Uterus (tissue), 2 donors: ENCODE measurements at regions not wholly inside any gene's neighbourhood (a gene's known extent, or its start where the extent isn't known, plus 50 kb on each side); places are given as distances from the start of the nearest gene placed in this dataset.

Experiments
- CTCF ChIP-seq, 4 experiments: fragments of 200-600 bp in 2 of 4; fragments of 450-650 bp in 2 of 4; sonication (generic) in 2 of 4; IDR thresholded peaks; one replicate each; pipeline ENCODE4 v1.5.1; 2016 to 2019; ENCODE audit warnings: antibody characterized with exemption in 4 of 4, mild to moderate bottlenecking in 2 of 4, moderate library complexity in 1 of 4
- POLR2A ChIP-seq, 2 donors: fragments of 450-650 bp; IDR thresholded peaks; one replicate each; pipeline ENCODE4 v1.6.1; 2016; ENCODE audit warnings: antibody characterized with exemption in 2 of 2, mild to moderate bottlenecking in 1 of 2, moderate library complexity in 1 of 2

GRCh38 chr5:147046894-147047293 lies 168.3 kb upstream of the PPP2R2B start:
- TF ChIP-seq POLR2A (IDR thresholded peaks at IDR 0.05) (no peak), CTCF (IDR thresholded peaks at IDR 0.05) (no peak)
